NCI-H1436 treated with DMSO at 0.1 percent for 48 hours (cell line): ENCODE measurements at regions not wholly inside any gene's neighbourhood (a gene's known extent, or its start where the extent isn't known, plus 50 kb on each side); places are given as distances from the start of the nearest gene placed in this dataset.
"Not testable (repeated sequence)": the region's sequence is repeated elsewhere in the genome, so short reads cannot be mapped to it uniquely, and the experiment has no call there.

Source experiments
- DNase-seq: peaks from one replicate; lab custom pipeline; 2025; lab: John Stamatoyannopoulos, UW

DNA sequence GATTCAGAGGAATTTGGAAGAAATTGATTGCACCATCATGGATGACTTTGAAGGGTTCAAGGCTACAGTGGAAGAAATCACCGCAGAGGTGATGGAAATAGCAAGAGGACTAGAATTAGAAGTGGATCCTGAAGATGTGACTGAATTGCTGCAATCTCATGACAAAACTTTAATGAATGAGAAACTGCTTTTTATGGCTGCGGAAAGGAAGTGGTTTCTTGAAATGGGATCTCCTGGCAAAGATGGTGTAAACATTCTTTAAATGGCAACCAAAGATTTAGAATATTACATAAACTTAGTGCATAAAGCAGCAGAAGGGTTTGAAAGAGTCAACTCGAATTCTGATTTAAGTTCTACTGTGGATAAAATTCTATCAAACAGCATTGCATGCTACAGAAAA lies 698.6 kb downstream of the PLA2G4A start:
- DNase-seq: no peak

DNA sequence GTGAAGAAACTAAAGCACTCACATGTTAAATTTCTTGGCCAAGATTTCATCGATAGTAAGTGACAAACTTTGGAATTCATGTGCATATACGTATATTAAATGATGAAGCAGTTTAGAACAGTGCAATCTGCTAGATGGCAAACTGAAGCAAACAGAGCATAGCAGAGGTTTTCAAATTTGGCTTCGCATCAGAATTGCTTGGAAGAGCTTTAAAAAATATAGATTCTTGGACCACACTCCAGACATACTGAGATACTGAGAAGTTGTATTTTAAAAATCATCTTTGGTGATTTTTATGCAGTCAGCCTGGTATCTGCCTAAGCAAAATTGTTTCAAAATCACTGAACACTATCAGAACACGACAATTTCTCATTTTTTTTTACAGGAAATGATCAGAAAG lies 709.2 kb downstream of the PLA2G4A start:
- no peak for DNase-seq

DNA sequence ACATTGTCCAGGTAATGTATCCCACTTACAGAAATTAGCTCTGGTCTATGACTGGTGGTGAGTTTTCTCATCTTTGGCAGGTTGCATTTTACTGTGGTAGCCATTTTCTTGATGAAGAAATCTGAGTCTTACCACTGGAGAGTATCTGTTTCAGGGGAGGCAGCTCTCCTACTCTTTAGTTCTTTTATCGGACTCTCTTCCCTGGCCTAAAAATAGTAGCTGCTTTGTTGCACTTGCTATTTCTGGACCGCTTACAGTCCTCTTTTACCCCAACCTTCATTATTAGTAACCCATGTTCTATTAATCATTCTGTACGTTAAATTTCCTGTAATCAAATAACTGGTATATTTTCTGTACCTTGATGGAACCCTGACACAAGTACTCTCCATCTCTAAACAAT lies 720.8 kb downstream of the PLA2G4A start:
- DNase-seq: no peak

DNA sequence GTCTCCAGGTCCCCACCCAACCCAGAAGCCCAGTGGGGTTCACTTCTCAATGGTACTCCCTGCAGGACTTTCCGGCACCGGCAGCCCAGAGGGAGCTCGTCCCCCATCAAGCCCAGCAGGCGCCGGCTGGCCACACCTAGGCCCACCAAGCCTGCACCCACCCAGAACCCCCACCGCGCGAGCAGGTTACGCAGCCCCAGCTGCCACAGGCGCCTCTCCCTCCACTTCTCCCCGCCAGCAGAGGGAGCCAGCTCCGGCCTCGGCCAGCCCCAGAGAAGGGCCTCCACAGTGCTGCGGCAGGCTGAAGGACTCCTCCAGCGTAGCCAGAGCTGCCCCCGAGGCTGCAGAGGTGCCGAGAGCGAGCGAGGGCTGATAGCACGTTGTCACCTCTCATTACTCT lies 722.3 kb downstream of the PLA2G4A start:
- DNase-seq: no peak

DNA sequence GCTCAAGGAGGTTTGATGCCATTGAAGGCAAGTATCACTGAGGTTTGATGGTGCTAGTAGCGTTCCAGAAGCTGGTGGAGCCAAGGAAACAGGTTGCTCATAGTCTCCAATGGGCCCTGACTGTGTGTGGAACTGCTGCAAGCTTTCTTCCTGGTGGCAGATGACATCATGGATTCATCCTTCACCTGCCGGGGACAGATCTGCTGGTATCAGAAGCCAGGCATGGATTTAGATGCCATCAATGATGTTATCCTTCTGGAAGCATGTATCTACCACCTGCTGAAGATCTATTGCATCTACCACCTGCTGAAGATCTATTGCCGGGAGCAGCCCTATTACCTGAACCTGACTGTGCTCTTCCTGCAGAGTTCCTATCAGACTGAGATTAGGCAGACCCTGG lies 734.4 kb downstream of the PLA2G4A start:
- DNase-seq: no peak

DNA sequence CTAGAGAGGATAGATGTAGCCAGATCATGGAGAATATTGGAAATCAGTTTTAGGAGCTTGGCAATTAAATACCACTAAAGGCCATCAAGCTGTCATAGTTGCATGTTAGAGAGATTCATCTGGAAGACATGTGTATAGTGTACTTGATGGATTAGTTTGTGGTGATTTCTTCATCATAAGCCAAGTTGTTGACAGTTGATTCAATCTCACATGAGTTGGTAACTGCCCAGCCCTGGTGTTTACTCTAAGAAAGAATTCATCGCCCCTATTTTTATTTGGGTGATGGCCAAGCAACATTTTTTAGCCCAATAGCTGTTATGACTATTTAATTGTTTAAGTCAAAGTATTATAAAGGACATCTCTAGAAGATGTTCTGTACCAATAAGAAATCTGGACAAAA lies 737.6 kb downstream of the PLA2G4A start:
- no peak for DNase-seq

DNA sequence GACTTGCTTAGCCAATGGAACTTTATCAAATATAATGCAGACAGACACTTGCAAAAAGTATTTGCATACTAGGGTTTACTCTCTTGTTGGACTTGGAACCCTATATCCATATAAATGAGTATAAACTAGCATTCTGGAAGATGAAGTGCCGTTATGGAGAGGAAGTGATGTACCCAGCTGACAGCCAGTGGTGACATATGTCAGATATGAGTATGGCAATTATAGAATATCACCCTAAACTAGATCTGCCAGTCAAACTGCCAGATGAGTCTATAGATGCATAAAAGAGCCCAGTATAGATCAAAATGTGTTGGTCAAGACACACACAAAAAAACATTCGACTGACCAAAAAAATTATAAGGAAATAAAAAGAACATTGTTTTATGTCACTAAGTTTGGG lies 739.3 kb downstream of the PLA2G4A start:
- no peak for DNase-seq

DNA sequence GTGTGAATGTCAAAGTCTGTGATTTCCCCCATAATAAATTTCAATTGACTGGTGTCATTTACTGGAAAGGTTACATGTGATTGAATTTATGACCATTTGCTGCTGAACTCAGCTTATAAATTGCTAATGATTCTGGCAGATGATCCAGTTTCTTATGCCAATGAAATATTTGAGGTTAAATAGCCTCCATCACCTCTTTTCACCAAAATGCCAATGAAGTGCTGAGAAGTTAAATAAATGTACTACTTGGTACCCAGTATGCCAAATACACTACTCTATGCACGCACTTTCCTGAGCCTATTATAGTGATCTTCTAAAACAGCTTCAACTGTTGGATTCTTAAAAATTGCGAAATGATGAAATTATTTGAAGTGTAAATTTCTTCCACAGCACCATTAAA lies 741.4 kb downstream of the PLA2G4A start:
- DNase-seq: no peak

DNA sequence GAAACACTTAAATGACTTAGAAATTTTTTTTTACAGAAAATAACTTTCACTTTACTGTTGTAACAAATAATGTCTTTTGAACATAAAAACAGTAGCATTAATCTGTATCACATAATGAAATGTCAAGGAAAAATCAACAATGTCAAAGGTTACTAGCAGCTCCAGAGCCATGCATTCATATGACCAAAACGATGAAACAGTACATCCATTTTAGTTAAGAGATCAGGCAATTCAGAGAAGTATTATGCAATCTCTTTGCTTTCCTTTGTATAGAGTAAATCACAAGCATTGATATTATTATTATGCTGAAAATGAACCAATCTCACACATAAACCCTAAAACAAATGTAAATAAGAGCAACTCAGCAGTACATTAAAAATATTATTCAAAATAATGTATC lies 748.9 kb downstream of the PLA2G4A start:
- no peak for DNase-seq

DNA sequence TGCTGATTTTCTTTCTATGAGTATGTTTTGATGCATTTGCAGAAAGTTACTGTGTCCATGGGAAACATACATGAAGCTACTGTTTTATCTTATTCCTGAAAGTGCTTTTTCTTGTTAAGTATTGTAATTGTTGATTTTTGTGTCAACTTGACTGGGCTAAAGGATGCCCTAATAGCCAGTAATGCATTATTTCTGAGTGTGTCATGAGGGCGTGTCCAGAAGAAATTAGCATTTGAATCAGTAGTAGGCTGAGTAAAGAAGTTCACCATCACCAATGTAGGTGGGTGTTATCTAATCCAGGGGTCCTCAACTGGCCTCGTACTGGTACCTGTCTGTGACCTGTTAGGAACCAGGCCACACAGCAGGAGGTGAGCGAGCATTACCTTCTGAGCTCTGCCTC lies 760.2 kb downstream of the PLA2G4A start:
- DNase-seq: no peak

DNA sequence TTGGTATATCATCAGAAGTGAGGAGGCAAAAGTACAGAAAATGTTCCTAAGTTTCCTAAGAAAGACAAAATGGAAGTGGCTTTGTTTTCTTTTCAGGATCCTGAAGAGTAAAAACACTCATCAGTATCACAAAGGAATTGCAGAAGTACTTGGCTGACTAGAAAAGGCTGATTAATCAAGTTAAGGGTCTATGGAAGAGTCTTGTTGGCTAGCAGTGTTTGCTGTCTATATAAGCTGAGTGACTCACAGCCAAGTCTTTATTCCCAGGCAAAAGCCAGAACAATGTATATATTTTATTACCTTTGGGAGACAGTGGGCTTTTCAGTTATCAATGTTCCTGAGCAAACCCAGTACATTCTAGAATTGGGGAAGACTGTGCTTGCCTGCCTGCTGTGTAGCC lies 777.0 kb downstream of the PLA2G4A start:
- DNase-seq: no peak

DNA sequence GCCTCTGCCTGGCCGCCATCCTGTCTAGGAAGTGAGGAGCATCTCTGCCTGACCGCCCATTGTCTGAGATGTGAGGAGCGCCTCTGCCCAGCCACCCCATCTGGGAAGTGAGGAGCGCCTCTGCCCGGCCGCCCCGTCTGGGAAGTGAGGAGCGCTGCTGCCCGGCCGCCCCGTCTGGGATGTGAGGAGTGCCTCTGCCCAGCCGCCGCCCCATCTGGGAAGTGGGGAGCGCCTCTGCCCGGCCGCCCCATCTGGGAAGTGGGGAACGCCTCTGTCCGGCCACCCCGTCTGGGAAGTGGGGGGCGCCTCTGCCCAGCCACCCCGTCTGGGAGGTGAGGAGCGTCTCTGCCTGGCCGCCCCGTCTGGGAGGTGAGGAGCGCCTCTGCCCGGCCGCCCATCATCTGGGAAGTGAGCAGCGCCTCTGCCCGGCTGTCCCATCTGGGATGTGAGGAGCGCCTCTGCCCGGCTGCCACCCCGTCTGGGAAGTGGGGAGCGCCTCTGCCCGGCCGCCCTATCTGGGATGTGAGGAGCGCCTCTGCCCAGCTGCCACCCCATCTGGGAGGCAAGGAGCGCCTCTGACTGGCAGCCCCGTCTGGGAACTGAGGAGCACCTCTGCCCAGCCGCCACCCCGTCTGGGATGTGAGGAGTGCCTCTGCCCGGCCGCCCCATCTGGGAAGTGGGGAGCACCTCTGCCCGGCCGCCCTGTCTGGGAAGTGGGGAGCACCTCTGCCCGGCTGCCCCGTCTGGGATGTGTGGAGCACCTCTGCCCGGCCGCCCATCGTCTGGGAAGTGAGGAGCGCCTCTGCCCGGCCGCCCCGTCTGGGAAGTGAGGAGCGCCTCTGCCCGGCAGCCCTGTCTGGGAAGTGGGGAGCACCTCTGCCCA lies 787.3 kb downstream of the PLA2G4A start:
- not testable (repeated sequence) for DNase-seq

DNA sequence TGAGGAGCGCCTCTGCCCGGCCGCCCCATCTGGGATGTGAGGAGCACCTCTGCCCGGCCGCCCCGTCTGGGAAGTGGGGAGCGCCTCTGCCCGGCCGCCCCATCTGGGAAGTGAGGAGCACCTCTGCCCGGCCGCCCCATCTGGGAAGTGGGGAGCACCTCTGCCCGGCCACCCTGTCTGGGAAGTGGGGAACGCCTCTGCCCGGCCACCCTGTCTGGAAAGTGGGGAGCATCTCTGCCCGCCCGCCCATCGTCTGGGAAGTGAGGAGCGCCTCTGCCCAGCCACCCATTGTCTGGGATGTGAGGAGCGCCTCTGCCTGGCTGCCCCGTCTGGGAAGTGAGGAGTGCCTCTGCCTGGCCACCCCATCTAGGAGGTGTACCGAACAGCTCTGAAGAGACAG lies 788.1 kb downstream of the PLA2G4A start:
- DNase-seq: not testable (repeated sequence)

DNA sequence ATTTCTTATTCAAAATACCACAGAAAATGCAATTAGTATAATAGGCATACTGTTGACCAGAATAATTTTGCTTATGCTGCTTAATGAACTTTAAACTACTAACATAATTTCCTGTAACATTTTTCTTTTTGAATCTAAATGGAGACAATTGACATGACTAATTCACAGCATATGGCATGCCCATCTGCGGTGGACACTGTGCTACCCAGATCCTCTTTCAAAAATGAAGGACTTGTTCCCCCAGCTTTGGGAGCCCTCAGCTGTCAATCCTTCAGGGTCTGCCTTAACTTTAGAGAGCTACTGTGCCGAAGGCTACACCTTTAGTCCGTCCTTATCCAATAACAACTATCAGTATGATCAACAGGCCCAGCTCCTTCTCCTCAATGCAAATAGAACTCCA lies 789.0 kb downstream of the PLA2G4A start:
- DNase-seq: no peak

DNA sequence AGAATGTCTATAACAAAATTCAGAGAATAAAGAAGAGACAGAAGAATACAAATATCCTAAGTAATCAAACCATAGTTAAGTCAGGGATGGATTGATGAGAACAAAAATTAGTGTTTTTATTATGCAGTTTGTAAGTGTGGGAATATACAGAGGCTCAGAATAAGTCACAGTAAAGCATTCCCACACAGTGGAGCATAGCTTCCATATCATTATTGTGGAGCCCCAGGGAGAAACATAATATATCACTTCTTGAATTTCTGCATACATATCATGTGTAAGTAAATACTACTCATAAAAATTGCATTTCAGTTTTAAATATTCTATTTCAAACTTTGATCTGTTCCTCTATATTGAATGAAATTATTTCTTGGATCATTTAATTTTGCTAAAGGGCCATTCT lies 790.4 kb downstream of the PLA2G4A start:
- DNase-seq: no peak

DNA sequence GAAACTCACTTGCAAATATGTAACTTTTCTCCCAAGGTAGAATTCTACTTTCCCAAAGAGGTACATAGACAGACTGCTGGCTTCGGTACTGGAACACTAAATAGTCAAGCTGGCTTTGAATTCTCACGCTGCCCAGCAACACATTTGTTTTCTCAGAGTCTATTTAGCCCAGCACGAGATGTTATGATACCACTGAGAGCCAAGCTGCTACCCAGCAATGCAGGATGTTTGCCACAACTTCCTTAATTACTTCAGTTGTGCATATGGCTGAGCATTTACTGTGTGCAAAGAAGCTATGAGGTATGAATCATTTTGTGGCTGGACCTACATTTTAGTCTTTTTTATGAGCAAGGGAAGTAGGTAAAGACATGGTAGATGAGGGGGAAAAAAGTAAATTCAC lies 793.2 kb downstream of the PLA2G4A start:
- DNase-seq: no peak

DNA sequence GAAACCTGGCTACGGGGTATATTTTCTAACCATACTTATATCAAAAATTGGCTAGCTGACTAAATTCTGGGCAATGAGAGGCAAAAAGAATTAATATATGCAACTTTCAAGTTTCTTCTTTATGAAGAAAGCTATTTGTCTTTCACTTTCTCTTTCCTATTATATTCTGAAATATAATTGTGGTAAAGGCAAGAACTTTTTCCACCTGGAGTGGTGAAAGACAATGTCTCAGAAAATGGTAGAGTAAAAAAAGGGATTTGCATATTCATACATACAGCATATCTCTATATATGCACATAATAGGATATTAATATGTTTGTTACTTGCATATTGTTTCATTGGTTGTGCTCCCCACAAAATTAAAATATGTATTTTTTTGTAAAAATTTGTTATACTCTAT lies 793.8 kb downstream of the PLA2G4A start:
- no peak for DNase-seq

DNA sequence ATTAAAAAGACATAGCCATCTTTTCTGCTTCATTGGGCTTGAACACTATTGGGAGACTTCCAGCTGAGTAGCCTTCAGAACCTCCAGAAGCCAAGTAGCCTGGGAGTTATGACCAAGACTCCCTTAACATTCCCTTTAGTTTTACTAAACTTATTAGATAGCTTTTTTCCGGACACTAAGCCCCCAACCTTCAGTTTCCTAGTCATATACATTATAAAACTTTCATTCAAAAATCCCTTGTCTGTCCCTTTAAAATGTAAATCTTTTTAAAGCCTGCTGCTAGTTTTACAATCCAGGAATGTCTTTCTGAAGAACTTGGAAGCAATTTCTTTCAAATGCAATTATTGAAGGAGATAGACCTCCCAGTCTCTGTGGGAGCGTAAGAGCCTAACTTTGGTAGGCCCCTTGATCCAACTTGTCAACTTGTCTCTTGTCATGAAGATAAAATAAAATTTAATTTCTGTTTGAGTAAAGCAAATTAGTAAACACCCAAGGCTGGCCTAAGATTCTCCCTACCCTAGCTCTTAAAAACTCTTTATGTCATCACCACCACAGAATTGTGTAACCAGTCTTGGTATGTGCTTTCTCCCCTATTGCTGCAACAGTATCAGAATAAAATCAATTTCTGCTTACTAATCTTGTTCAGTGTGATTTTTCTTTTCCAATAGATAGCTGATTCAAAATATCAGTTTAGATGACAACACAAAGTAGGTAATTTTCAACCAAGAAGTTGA lies 796.2 kb downstream of the PLA2G4A start:
- DNase-seq: no peak

DNA sequence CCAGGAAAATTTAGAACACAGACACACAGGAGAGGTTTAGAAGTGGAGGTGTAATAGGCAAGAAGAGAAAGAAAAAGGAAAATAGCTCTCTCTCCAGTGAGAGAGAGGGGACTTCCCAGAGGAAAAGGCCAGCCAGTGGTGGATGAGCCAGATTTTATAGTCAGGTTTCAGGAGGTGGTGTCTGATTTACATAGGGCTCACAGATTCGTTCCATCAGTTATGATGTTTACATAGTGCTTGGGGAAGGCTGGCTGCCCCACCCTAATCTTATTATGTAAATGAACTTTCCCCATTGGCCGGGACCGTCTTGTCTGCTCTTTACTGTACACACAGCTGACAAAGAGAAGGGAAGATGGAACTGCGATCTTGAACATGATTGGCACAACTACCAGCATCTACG lies 797.3 kb downstream of the PLA2G4A start:
- DNase-seq: no peak

DNA sequence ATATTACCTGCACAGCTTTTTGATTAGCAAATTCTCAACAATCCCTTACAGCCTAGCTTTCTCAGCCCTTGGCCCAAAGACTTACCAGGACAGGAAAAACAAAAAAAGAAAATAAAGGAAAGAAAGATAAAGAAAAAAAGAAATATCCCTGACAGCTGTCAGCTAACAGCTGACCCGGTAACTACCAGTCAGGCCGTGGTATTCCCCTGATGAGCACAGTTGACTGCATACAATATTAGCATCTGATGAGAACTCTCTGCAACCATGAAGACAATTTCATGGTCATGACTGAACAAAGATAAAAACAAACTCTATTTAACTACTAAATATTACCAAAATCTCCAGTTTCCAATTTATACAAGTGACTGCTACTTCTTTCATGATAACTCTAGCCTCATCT lies 798.8 kb downstream of the PLA2G4A start:
- no peak for DNase-seq

DNA sequence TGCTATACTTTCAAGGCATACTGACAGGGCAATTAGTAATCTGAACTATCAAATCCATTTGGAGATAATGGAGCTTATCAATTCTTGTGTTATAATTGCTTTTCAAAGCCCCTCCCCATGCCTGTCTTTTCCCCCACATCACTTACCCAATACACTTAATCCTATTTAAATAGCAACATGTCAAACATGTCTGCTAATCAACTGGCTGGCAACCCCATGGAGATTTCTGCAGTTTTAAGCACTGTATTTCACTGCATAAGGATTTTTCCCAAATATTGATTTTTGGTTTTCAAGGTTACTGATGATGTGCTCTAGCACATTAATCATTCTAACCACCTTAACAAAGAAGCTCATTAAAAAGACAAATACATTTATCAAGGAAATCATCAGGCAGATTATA lies 800.3 kb downstream of the PLA2G4A start:
- no peak for DNase-seq

DNA sequence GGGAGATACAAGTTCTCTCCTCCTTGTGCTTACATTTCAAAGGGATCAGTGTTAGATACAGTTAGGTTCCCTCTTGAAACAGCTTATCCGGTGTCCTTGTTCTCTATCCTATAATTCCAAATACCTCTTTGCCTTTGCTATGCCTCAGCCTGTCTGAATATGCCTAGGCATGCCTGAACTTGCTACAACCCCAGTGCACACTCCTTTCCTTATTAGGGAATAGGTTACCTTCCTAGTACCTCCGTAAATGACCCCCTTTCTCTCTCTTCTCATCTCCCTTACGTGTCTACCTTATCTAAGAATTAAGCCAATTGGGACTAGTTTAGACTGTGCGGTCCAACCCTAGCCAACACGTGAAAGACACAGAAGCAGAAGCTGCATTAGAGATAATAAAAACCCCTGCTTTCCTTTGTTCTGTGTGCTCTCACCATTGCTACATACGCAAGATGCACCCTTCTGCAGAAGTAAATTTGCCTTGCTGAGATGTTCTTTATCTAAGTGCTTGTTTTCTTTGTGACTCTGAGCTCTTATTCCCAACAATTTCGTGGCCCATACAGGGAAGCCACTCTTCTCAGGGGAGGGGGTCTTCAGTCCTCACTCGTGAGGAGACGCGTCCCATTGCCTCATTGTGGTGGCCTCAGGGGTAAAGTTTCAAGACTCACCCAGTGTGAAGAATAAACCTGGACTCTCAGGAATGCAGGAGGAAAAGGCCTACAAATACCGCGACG lies 802.1 kb downstream of the PLA2G4A start:
- DNase-seq: no peak

DNA sequence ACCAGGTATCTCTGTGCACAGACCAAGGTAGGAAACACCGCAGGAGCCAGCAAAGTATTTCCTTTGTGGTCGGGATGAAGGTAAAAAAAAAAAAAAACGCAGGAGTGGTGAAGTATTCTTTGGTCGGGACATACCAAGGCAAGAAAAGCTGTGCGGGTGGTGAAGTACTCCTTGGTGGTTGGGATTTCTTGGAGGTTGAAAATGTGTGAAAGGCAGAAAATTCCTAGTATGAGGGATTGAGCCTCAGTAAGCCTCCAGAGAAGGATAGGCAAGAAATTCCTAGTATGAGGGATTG lies 802.6 kb downstream of the PLA2G4A start:
- no peak for DNase-seq
